GM21529 (cell line): ENCODE measurements at regions not wholly inside any gene's neighbourhood (a gene's known extent, or its start where the extent isn't known, plus 50 kb on each side); places are given as distances from the start of the nearest gene placed in this dataset.

Experiments used
- ATAC-seq: cut with Tn5 transposase; IDR thresholded peaks from one replicate; pipeline ENCODE4 v1.9.1; 2021; ENCODE audit not compliant: unreplicated experiment

- no peak for ATAC-seq
Measured at GRCh38 chr16:82360024-82360783, 190.2 kb upstream of the MPHOSPH6 start.

GRCh38 chr16:82358606-82359221 is 188.7 kb upstream of the MPHOSPH6 start:
- ATAC-seq: no peak

GRCh38 chr16:82358161-82358560 is 188.1 kb upstream of the MPHOSPH6 start:
- ATAC-seq: no peak

GRCh38 chr16:82357237-82357636 is 187.2 kb upstream of the MPHOSPH6 start:
- no peak for ATAC-seq

GRCh38 chr16:82350560-82350959 is 180.5 kb upstream of the MPHOSPH6 start:
- ATAC-seq: no peak

- no peak for ATAC-seq
Measured at GRCh38 chr16:82345318-82345717, 175.3 kb upstream of the MPHOSPH6 start.

- ATAC-seq: no peak
Measured at GRCh38 chr16:82344157-82344556, 174.1 kb upstream of the MPHOSPH6 start.

GRCh38 chr16:82341146-82341669 is 171.2 kb upstream of the MPHOSPH6 start:
- no peak for ATAC-seq

- ATAC-seq: no peak
Measured at GRCh38 chr16:82340531-82340930, 170.5 kb upstream of the MPHOSPH6 start.

- ATAC-seq: no peak
Measured at GRCh38 chr16:82337355-82337754, 167.3 kb upstream of the MPHOSPH6 start.

- no peak for ATAC-seq
Measured at GRCh38 chr16:82331974-82332750, 162.1 kb upstream of the MPHOSPH6 start.

- ATAC-seq: no peak
Measured at GRCh38 chr16:82331397-82331796, 161.4 kb upstream of the MPHOSPH6 start.

- no peak for ATAC-seq
Measured at GRCh38 chr16:82329504-82330192, 159.6 kb upstream of the MPHOSPH6 start.

GRCh38 chr16:82328881-82329469 is 159.0 kb upstream of the MPHOSPH6 start:
- ATAC-seq: no peak

- ATAC-seq: no peak
Measured at GRCh38 chr16:82323171-82323570, 153.1 kb upstream of the MPHOSPH6 start.

GRCh38 chr16:82322177-82322576 is 152.2 kb upstream of the MPHOSPH6 start:
- no peak for ATAC-seq

GRCh38 chr16:82319038-82319437 is 149.0 kb upstream of the MPHOSPH6 start:
- ATAC-seq: no peak

- no peak for ATAC-seq
Measured at GRCh38 chr16:82317411-82318167, 147.6 kb upstream of the MPHOSPH6 start.

- ATAC-seq: no peak
Measured at GRCh38 chr16:82313754-82314153, 143.7 kb upstream of the MPHOSPH6 start.

- ATAC-seq: no peak
Measured at GRCh38 chr16:82311528-82311927, 141.5 kb upstream of the MPHOSPH6 start.
